Upper lobe of left lung (tissue), 4 donors: ENCODE measurements at regions not wholly inside any gene's neighbourhood (a gene's known extent, or its start where the extent isn't known, plus 50 kb on each side); places are given as distances from the start of the nearest gene placed in this dataset.

Source experiments
- EP300 ChIP-seq, 4 donors: sonication (generic); formaldehyde crosslinking; IDR thresholded peaks; one replicate each; pipeline ENCODE4 v1.5.1; 2017; ENCODE audit warnings: antibody characterized with exemption in 4 of 4, control low read depth in 2 of 4
- POLR2A ChIP-seq, 4 donors: fragments of 450-650 bp; IDR thresholded peaks; one replicate each; pipeline ENCODE4 v1.5.1; 2016 to 2017; ENCODE audit warnings: antibody characterized with exemption in 4 of 4, mild to moderate bottlenecking in 2 of 4
- TF ChIP-seq, protein P1 (sequence below), 6 experiments: fragments of 450-650 bp in 4 of 6; fragments of 200-600 bp in 2 of 6; sonication (generic) in 2 of 6; IDR thresholded peaks; one replicate each; pipeline ENCODE4 v1.5.1; 2016 to 2019; ENCODE audit warnings: antibody characterized with exemption in 6 of 6

GRCh38 chr6:119539066-119539746, 189.6 kb upstream of the MAN1A1 start:
- TF ChIP-seq, protein P1, sequence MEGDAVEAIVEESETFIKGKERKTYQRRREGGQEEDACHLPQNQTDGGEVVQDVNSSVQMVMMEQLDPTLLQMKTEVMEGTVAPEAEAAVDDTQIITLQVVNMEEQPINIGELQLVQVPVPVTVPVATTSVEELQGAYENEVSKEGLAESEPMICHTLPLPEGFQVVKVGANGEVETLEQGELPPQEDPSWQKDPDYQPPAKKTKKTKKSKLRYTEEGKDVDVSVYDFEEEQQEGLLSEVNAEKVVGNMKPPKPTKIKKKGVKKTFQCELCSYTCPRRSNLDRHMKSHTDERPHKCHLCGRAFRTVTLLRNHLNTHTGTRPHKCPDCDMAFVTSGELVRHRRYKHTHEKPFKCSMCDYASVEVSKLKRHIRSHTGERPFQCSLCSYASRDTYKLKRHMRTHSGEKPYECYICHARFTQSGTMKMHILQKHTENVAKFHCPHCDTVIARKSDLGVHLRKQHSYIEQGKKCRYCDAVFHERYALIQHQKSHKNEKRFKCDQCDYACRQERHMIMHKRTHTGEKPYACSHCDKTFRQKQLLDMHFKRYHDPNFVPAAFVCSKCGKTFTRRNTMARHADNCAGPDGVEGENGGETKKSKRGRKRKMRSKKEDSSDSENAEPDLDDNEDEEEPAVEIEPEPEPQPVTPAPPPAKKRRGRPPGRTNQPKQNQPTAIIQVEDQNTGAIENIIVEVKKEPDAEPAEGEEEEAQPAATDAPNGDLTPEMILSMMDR (IDR thresholded peaks at IDR 0.05): no peak
- no peak for TF ChIP-seq EP300 (IDR thresholded peaks at IDR 0.05)
- no peak for TF ChIP-seq POLR2A (IDR thresholded peaks at IDR 0.05)
